Left ventricle myocardium inferior (tissue), 1 donor: ENCODE measurements at regions not wholly inside any gene's neighbourhood (a gene's known extent, or its start where the extent isn't known, plus 50 kb on each side); places are given as distances from the start of the nearest gene placed in this dataset.
"Not testable (repeated sequence)": the region's sequence is repeated elsewhere in the genome, so short reads cannot be mapped to it uniquely, and the experiment has no call there.

Experiments used
- DNase-seq: peaks from one replicate; pipeline ENCODE4 v3.0.0-alpha.2; 2020
- H3K27ac ChIP-seq: fragments of 200-600 bp; replicated peaks from 2 replicates; pipeline ENCODE4 v1.8.0; 2021
- H3K27me3 ChIP-seq: fragments of 200-600 bp; 2 replicates; pipeline ENCODE4 v1.8.0; 2021; ENCODE audit warnings: low read depth
- H3K36me3 ChIP-seq: fragments of 200-600 bp; 2 replicates; pipeline ENCODE4 v1.8.0; 2021
- H3K4me1 ChIP-seq: fragments of 200-600 bp; 2 replicates; pipeline ENCODE4 v1.8.0; 2021
- H3K4me3 ChIP-seq: fragments of 200-600 bp; 2 replicates; pipeline ENCODE4 v1.8.0; 2021; ENCODE audit warnings: mild to moderate bottlenecking, moderate library complexity
- H3K9me3 ChIP-seq: fragments of 200-600 bp; replicated peaks from 2 replicates; pipeline ENCODE4 v1.8.0; 2021
- intact Hi-C: fragments of 100-400 bp; cut with micrococcal nuclease; formaldehyde crosslinking; loops from one replicate; pipeline ENCODE4 v1.11.0; 2022
- TF ChIP-seq, protein P1 (sequence below): fragments of 200-600 bp; IDR thresholded peaks from 2 replicates; pipeline ENCODE4 v1.8.0; 2021; ENCODE audit warnings: antibody characterized with exemption, mild to moderate bottlenecking, borderline replicate concordance
- donor health status: DM: no; HTN: yes; CAD: no; lungs with severe emphysema.

GRCh38 chr6:8301502-8301901 lies 133.8 kb downstream of the SLC35B3 start:
- no peak for DNase-seq
- H3K36me3 ChIP-seq: no peaks in the 10 kb centered on the region
- H3K9me3 ChIP-seq: no peaks in the 10 kb centered on the region
- H3K4me1 ChIP-seq: no peaks in the 10 kb centered on the region
- intact Hi-C loops: no loop called here
- H3K27me3 ChIP-seq: no peaks in the 10 kb centered on the region
- H3K27ac ChIP-seq: no peak overlapping the region
- no peak overlapping the region for H3K4me3 ChIP-seq
- TF ChIP-seq, protein P1, sequence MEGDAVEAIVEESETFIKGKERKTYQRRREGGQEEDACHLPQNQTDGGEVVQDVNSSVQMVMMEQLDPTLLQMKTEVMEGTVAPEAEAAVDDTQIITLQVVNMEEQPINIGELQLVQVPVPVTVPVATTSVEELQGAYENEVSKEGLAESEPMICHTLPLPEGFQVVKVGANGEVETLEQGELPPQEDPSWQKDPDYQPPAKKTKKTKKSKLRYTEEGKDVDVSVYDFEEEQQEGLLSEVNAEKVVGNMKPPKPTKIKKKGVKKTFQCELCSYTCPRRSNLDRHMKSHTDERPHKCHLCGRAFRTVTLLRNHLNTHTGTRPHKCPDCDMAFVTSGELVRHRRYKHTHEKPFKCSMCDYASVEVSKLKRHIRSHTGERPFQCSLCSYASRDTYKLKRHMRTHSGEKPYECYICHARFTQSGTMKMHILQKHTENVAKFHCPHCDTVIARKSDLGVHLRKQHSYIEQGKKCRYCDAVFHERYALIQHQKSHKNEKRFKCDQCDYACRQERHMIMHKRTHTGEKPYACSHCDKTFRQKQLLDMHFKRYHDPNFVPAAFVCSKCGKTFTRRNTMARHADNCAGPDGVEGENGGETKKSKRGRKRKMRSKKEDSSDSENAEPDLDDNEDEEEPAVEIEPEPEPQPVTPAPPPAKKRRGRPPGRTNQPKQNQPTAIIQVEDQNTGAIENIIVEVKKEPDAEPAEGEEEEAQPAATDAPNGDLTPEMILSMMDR: no peak

DNA sequence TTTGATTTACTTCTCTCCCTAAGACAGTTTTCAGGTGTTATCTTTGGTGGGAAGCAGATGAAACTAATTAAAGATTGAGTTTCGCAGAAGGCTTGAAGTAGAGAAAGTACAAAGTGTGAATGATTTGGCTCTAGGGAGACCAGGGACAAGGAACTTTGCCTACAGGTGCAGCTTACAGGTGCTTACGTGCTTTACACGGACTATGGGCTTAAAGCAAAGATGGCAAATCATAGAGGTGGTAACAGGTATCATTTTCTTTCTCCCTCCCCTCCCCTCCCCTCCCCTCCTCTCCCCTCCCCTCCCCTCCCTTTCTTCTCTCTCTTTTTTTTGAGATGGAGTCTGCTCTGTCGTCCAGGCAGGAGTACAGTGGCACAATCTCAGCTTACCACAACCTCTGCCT lies 136.3 kb downstream of the SLC35B3 start:
- no peaks in the 10 kb centered on the region for H3K36me3 ChIP-seq
- TF ChIP-seq, protein P1: no peak
- no peak for DNase-seq
- intact Hi-C loops: no loop called here
- H3K27me3 ChIP-seq: no peaks in the 10 kb centered on the region
- no peaks in the 10 kb centered on the region for H3K9me3 ChIP-seq
- H3K4me1 ChIP-seq: no peaks in the 10 kb centered on the region
- H3K4me3 ChIP-seq: no peak overlapping the region
- no peak overlapping the region for H3K27ac ChIP-seq

DNA sequence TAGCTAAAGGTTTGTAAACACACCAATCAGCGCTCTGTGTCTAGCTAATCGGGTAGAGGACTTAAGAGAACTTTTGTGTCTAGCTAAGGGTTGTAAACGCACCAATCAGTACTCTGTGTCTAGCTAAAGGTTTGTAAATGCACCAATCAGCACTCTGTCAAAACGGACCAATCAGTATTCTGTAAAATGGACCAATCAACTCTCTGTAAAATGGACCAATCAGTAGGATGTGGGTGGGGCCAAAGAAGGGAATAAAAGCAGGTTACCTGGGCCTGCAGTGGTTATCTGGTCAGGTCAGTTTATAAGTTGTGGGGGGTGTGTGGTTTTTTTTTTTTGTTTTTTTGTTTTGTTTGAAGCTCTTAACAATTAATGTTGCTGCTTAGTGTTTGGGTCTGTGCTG lies 152.4 kb downstream of the SLC35B3 start:
- H3K4me3 ChIP-seq, H3K4me1 ChIP-seq, intact Hi-C loops, H3K36me3 ChIP-seq, H3K27ac ChIP-seq, H3K27me3 ChIP-seq, DNase-seq, H3K9me3 ChIP-seq: not testable (repeated sequence)

- intact Hi-C loops: no loop called here
- TF ChIP-seq, protein P1: no peak
These were observed 153.0 kb downstream of the SLC35B3 start for GRCh38 chr6:8282380-8282779.

DNA sequence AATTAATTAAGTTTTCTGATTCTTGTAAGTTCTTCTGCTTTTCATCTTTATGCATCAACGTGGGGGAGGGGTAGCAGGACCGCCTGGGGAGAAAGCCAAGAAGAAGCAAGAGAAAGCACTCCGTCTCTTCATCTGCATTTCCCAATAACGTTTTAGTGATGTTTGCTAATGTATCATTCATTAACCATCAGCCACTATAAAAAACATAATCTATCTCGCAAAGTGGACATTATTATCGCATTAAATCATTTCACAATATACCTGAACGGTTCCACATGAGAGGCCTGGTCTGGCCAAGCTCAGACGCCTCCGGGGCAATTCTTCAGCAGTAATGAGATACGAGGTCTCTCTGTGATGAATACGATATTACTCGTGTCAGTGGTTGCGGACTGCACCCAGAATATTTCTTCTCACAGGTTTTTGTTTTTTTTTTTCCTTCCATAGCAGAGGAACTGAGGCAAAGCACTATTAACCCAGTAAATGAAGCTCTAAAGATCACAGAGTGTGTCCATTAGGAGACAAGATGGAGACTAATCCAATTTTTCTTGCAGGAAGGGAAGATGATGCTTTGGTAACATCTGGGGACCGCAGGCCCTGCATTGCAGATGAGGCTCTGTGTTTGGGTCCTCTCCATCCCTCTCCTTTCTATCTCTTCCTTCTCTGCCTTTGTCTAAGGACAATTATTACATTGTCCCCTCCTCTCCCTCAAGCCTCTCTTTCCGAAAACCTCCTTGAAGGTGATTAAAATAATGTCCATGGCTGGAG lies 156.1 kb downstream of the SLC35B3 start:
- Histone ChIP-seq H3K27me3 (peaks cover 21% of the 10 kb centered on the region), H3K4me1 (no peaks in the 10 kb centered on the region), H3K36me3 (no peaks in the 10 kb centered on the region), H3K9me3 (no peaks in the 10 kb centered on the region), H3K4me3 (no peak overlapping the region), H3K27ac (no peak overlapping the region)
- intact Hi-C loops: no loop called here
- DNase-seq: no peak
- TF ChIP-seq, protein P1: no peak

More at GRCh38 chr6:8282380-8282779, 153.0 kb downstream of the SLC35B3 start:
- no peaks in the 10 kb centered on the region for H3K9me3 ChIP-seq
- no peaks in the 10 kb centered on the region for H3K36me3 ChIP-seq
- H3K27ac ChIP-seq: no peak overlapping the region
- peaks cover 11% of the 10 kb centered on the region for H3K27me3 ChIP-seq
- H3K4me3 ChIP-seq: no peak overlapping the region
- H3K4me1 ChIP-seq: no peaks in the 10 kb centered on the region
- DNase-seq: no peak

- H3K4me3 ChIP-seq: no peak overlapping the region
- no peaks in the 10 kb centered on the region for H3K36me3 ChIP-seq
- intact Hi-C loops: no loop called here
- no peaks in the 10 kb centered on the region for H3K9me3 ChIP-seq
- H3K27ac ChIP-seq: no peak overlapping the region
- TF ChIP-seq, protein P1: no peak
- peaks cover 21% of the 10 kb centered on the region for H3K27me3 ChIP-seq
- H3K4me1 ChIP-seq: no peaks in the 10 kb centered on the region
- no peak for DNase-seq
These were observed 156.8 kb downstream of the SLC35B3 start for GRCh38 chr6:8278562-8278961.
